ENCODE measurements at regions not wholly inside any gene's neighbourhood (a gene's known extent, or its start where the extent isn't known, plus 50 kb on each side); places are given as distances from the start of the nearest gene placed in this dataset.

- no peak for DNase-seq (ENCODE audit: low read depth)
Observed at GRCh38 chr14:98010784-98011183, 1213.6 kb downstream of the VRK1 start.

- no peak for DNase-seq (ENCODE audit: low read depth)
Observed at GRCh38 chr14:98014851-98015615, 1217.9 kb downstream of the VRK1 start.

GRCh38 chr14:98015921-98016320, 1218.7 kb downstream of the VRK1 start:
- DNase-seq (ENCODE audit: low read depth): no peak

GRCh38 chr14:98018628-98019027, 1221.4 kb downstream of the VRK1 start:
- DNase-seq (ENCODE audit: low read depth): no peak

GRCh38 chr14:98022541-98023520, 1225.6 kb downstream of the VRK1 start:
- DNase-seq (ENCODE audit: low read depth): no peak

- no peak for DNase-seq (ENCODE audit: low read depth)
Observed at GRCh38 chr14:98028162-98028561, 1231.0 kb downstream of the VRK1 start.

- DNase-seq (ENCODE audit: low read depth): no peak
Observed at GRCh38 chr14:98035396-98035795, 1236.6 kb downstream of the BCL11B start.

- no peak for DNase-seq (ENCODE audit: low read depth)
Observed at GRCh38 chr14:98037831-98038230, 1234.2 kb downstream of the BCL11B start.

GRCh38 chr14:98056946-98057345, 1215.1 kb downstream of the BCL11B start:
- no peak for DNase-seq (ENCODE audit: low read depth)

- DNase-seq (ENCODE audit: low read depth): no peak
Observed at GRCh38 chr14:98059106-98059505, 1212.9 kb downstream of the BCL11B start.

GRCh38 chr14:98062083-98062482, 1209.9 kb downstream of the BCL11B start:
- DNase-seq (ENCODE audit: low read depth): no peak

GRCh38 chr14:98069712-98070171, 1202.3 kb downstream of the BCL11B start:
- peak; percentile 99 for DNase-seq (ENCODE audit: low read depth)

- DNase-seq (ENCODE audit: low read depth): peak; percentile 67
Observed at GRCh38 chr14:98070536-98070935, 1201.5 kb downstream of the BCL11B start.

GRCh38 chr14:98074111-98074510, 1197.9 kb downstream of the BCL11B start:
- DNase-seq (ENCODE audit: low read depth): no peak

GRCh38 chr14:98077176-98077575, 1194.8 kb downstream of the BCL11B start:
- no peak for DNase-seq (ENCODE audit: low read depth)

- no peak for DNase-seq (ENCODE audit: low read depth)
Observed at GRCh38 chr14:98082833-98083232, 1189.2 kb downstream of the BCL11B start.

- no peak for DNase-seq (ENCODE audit: low read depth)
Observed at GRCh38 chr14:98085751-98086150, 1186.2 kb downstream of the BCL11B start.

- peak; percentile 42 for DNase-seq (ENCODE audit: low read depth)
Observed at GRCh38 chr14:98093111-98093510, 1178.9 kb downstream of the BCL11B start.

GRCh38 chr14:98099527-98099926, 1172.5 kb downstream of the BCL11B start:
- no peak for DNase-seq (ENCODE audit: low read depth)

GRCh38 chr14:98101323-98101722, 1170.7 kb downstream of the BCL11B start:
- no peak for DNase-seq (ENCODE audit: low read depth)

- no peak for DNase-seq (ENCODE audit: low read depth)
Observed at GRCh38 chr14:98103705-98104104, 1168.3 kb downstream of the BCL11B start.

GRCh38 chr14:98109326-98109725, 1162.7 kb downstream of the BCL11B start:
- DNase-seq (ENCODE audit: low read depth): no peak
